Fibroblast of the aortic adventitia (primary cell): ENCODE measurements at regions not wholly inside any gene's neighbourhood (a gene's known extent, or its start where the extent isn't known, plus 50 kb on each side); places are given as distances from the start of the nearest gene placed in this dataset.
A peak's percentile ranks its signal among the peaks of the same experiment; 100 is the strongest.

Experiments
- DNase-seq: peaks from one replicate; pipeline ENCODE4 v3.0.0-alpha.2; 2010; ENCODE audit warnings: low read depth
- H3K4me3 ChIP-seq: 2 replicates; pipeline ENCODE4 v1.5.1; 2011; ENCODE audit warnings: low read depth, mild to moderate bottlenecking, control low read depth, low read length, moderate library complexity
- CTCF ChIP-seq: IDR thresholded peaks from 2 replicates; pipeline ENCODE4 v1.5.1; 2011; ENCODE audit warnings: mild to moderate bottlenecking, low read length, control low read depth, inconsistent platforms; ENCODE audit not compliant: insufficient read depth

DNA sequence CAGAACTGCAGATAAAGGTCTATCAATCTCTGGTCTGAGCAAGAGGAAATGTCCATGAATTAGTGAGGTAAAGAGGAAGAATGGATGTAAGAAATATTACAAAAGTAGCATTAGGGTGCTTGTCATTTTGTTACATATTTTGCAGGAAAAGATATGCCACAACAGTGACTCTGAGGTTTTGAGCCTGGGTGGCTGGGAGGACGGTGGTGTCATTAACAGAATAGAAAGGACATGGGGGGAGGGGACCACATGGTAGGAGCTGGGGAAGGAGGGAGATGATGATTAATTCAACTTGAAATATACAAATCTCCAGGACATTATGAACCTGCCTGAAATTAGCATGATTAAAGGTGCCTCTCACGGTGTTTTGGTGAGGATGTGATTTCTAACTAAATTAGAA is 245.5 kb upstream of the MDFIC2 start:
- no peak for TF ChIP-seq CTCF
- DNase-seq = no peak
- H3K4me3 ChIP-seq = no peak overlapping the region

DNA sequence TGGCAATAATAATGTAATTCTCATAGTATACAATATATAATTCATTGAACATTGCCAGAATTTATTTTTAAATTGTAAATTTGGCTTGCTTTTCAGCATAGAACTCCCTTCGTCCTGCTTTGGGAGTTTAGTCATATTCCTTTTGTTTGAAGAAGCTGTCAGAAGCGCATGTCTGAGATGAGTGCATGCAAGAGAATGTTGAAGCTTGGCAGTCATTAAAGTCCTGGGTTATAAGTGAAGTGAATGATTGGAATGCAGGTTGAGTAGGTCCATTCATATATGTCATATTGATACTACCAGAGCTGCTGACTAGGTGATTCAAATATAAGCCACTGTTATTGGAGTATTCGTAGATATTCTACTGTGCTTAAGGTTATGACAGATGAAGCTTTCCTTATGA is 243.6 kb upstream of the MDFIC2 start:
- TF ChIP-seq CTCF = no peak
- DNase-seq = peak; percentile 14
- no peak overlapping the region for H3K4me3 ChIP-seq

GRCh38 chr3:70554170-70554569 is 241.7 kb upstream of the MDFIC2 start:
- H3K4me3 ChIP-seq = no peak overlapping the region
- DNase-seq = peak; percentile 8
- no peak for TF ChIP-seq CTCF

DNA sequence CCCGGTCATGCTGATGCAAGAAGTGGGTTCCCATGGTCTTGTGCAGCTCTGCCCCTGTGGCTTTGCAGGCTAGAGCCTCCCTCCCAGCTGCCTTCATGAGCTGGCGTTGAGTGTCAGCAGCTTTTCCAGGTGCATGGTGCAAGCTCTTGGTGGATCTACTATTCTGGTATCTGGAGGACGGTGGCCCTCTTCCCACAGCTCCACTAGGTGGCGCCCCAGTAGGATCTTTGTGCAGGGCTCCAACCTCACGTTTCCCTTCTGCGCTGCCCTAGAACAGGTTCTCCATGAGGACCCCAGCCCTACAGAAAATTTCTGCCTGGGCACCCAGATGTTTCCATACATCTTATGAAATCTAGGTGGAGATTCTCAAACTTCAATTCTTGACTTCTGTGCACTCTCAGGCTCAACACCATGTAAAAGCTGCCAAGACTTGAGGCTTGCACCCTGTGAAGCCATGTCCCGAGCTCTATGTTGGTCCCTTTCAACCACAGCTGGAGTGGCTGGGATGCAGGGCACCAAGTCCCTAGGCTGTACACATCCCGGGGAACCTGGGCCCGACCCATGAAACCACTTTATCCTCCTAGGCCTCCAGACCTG is 238.4 kb upstream of the MDFIC2 start:
- TF ChIP-seq CTCF = peak; percentile 81
- DNase-seq = peak; percentile 58
- no peak overlapping the region for H3K4me3 ChIP-seq

GRCh38 chr3:70546679-70547078 is 234.2 kb upstream of the MDFIC2 start:
- no peak for TF ChIP-seq CTCF
- DNase-seq = no peak

DNA sequence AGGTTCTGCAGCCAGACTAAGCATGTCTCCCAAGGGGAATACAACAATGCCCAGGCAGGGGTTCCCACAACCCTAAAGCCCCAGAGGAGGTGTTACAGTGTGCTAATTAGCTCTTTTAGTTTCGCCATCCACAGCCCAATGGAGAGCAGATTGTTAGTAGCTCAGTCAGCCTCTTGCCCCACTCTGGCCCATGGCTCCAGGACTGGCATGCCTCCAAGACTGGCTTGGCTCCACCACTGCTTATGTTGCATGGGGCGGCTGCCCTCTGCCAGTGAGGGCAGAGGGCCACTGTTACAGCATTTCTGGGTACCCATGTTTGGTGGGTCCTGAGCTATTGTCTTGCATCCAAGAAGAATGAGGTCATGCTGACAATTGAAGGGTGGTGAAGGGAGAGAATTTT is 231.1 kb upstream of the MDFIC2 start:
- TF ChIP-seq CTCF = no peak
- H3K4me3 ChIP-seq = no peak overlapping the region
- DNase-seq = no peak

More at GRCh38 chr3:70546679-70547078, 234.2 kb upstream of the MDFIC2 start:
- no peak overlapping the region for H3K4me3 ChIP-seq

DNA sequence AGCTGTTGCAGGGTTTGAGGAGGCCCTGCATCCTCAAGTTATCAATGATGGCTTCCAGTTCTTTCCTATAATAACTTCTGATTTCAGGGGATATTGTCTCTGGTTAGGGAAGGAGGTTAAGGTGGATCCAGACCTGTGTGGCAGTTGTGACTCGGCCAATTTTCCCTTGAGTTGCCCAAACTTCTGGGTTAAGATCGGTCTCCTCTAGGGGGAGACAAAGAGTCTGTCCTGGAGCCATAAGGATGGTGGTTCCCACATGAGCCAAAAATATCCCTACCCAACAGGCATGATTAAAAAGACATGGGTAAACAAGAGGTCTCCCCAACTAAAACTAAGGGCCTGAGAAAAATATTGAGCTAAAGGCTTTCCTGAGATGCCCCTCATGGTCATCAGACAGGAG is 227.5 kb upstream of the MDFIC2 start:
- H3K4me3 ChIP-seq = no peak overlapping the region
- no peak for DNase-seq
- no peak for TF ChIP-seq CTCF
